Natural killer cell treated with Interleukin-12 subunit alpha and Interleukin-12 subunit beta and Interleukin-15 and Interleukin-18, amount 100 ng/mL, for 72 hours (primary cell): ENCODE measurements at regions not wholly inside any gene's neighbourhood (a gene's known extent, or its start where the extent isn't known, plus 50 kb on each side); places are given as distances from the start of the nearest gene placed in this dataset.

ENCODE experiments used
- ATAC-seq, 2 donors: fragments of 150-1000 bp; cut with Tn5 transposase in 1 of 2; sonication (Bioruptor Pico), chemical (Tn5 transposase) in 1 of 2; 2 replicates each; pipeline ENCODE4 v1.10.0; 2021
- DNase-seq: peaks from one replicate; pipeline ENCODE4 v3.0.0; 2022; ENCODE audit warnings: low spot score
- H3K27ac Mint-ChIP-seq, 2 donors: 1 replicate in 1 of 2; 2 replicates in 1 of 2; pipeline ENCODE4 v1.8.0; 2022; ENCODE audit warnings: mixed read lengths in 2 of 2, mild to moderate bottlenecking in 1 of 2, moderate library complexity in 1 of 2
- H3K27me3 Mint-ChIP-seq, 2 donors: 1 replicate in 1 of 2; 2 replicates in 1 of 2; pipeline ENCODE4 v1.8.0; 2022; ENCODE audit warnings: mixed read lengths in 2 of 2
- H3K36me3 Mint-ChIP-seq: one replicate; pipeline ENCODE4 v1.8.0; 2022; ENCODE audit warnings: mixed read lengths
- H3K4me1 Mint-ChIP-seq, 2 donors: 1 replicate in 1 of 2; 2 replicates in 1 of 2; pipeline ENCODE4 v1.8.0; 2022; ENCODE audit warnings: low read depth in 2 of 2, mixed read lengths in 2 of 2, mild to moderate bottlenecking in 1 of 2
- H3K4me3 Mint-ChIP-seq: one replicate; pipeline ENCODE4 v1.8.0; 2022; ENCODE audit warnings: mixed read lengths
- H3K9me3 Mint-ChIP-seq: 2 replicates; pipeline ENCODE4 v1.8.0; 2022; ENCODE audit warnings: mixed read lengths

- Mint-ChIP-seq H3K27me3 (peaks cover 6 to 17% of the 10 kb centered on the region in 2 donors), H3K4me3 (no peak overlapping the region), H3K4me1 (no peaks in the 10 kb centered on the region), H3K27ac (no peak overlapping the region), H3K36me3 (no peaks in the 10 kb centered on the region), H3K9me3 (no peaks in the 10 kb centered on the region)
- no peak for DNase-seq
- ATAC-seq, result no peak
Measured at GRCh38 chr1:60870269-60870865, 212.0 kb upstream of the NFIA start.

- H3K36me3 Mint-ChIP-seq, result no peaks in the 10 kb centered on the region
- H3K4me1 Mint-ChIP-seq, result no peaks in the 10 kb centered on the region
- peaks cover 6 to 17% of the 10 kb centered on the region in 2 donors for H3K27me3 Mint-ChIP-seq
- no peak overlapping the region for H3K4me3 Mint-ChIP-seq
- no peak for DNase-seq
- H3K27ac Mint-ChIP-seq, result no peak overlapping the region
- no peak for ATAC-seq
- no peaks in the 10 kb centered on the region for H3K9me3 Mint-ChIP-seq
Measured at GRCh38 chr1:60868901-60869663, 213.3 kb upstream of the NFIA start.

DNA sequence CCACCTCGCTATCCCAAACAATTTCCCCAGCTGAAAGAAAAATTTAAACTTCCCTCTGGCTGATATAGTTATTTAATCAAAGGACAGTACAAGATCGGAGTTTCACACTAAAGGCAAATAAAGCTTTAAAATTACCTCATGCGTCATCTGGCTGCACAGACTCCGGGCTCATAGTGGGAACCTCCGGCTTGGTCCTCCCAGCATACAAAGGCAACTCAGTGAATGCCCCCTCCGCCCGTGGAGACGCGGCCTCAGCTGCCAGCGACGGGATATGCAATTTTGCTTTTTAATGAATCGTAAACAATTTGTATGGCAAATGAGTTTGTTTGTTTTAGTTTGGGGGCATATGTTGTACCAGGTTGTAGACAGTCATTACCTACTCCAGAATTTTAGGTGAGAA lies 214.6 kb upstream of the NFIA start:
- DNase-seq (no peak), ATAC-seq (no peak)
- Mint-ChIP-seq H3K4me1 (no peaks in the 10 kb centered on the region), H3K36me3 (no peaks in the 10 kb centered on the region), H3K27ac (no peak overlapping the region), H3K27me3 (peaks cover 9 to 26% of the 10 kb centered on the region in 2 donors), H3K9me3 (no peaks in the 10 kb centered on the region), H3K4me3 (no peak overlapping the region)

- Mint-ChIP-seq H3K9me3 (no peaks in the 10 kb centered on the region), H3K4me3 (no peak overlapping the region), H3K27me3 (peaks cover 9 to 24% of the 10 kb centered on the region in 2 donors), H3K4me1 (no peaks in the 10 kb centered on the region), H3K27ac (no peak overlapping the region), H3K36me3 (no peaks in the 10 kb centered on the region)
- ATAC-seq, result no peak
- no peak for DNase-seq
Measured at GRCh38 chr1:60866917-60867531, 215.3 kb upstream of the NFIA start.

DNA sequence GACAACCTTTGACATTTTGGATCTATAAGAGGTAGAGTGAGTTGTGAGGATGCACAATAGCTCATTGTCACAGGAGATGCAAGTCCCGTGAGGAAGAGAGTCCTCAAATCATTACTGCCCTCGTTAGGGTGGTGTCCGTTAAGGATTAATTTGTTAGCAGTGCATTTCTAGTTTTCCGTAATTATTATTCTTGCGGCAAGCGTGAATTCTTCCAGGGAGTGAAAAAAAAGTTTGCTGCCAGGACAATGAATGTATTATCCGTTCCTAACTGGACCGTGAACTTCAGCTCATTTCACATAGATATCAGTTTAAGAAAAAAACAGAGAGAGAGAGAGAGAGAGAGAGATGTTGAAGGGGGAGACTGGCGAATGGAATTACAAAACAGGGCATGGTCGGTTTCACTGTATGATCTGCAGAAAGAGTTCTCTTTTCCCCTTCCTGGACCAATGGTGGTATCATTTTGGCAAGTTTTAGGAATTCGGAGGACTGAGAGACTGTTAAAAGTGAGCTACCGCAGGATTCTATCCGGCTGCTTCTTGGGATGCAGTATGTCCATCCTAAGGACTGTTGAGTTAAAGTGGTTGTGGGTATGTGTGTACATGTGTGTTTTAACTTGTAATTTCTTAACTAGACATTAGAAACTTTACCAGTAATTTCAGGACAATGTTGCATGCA lies 216.0 kb upstream of the NFIA start:
- no peak for ATAC-seq
- no peaks in the 10 kb centered on the region for H3K4me1 Mint-ChIP-seq
- H3K9me3 Mint-ChIP-seq, result no peaks in the 10 kb centered on the region
- no peak overlapping the region for H3K4me3 Mint-ChIP-seq
- DNase-seq, result no peak
- H3K36me3 Mint-ChIP-seq, result no peaks in the 10 kb centered on the region
- peaks cover 11 to 26% of the 10 kb centered on the region in 2 donors for H3K27me3 Mint-ChIP-seq
- H3K27ac Mint-ChIP-seq, result no peak overlapping the region

- Mint-ChIP-seq H3K4me1 (no peaks in the 10 kb centered on the region), H3K27me3 (peaks cover 9 to 25% of the 10 kb centered on the region in 2 donors), H3K9me3 (no peaks in the 10 kb centered on the region), H3K4me3 (no peak overlapping the region), H3K36me3 (no peaks in the 10 kb centered on the region), H3K27ac (no peak overlapping the region)
- no peak for DNase-seq
- no peak for ATAC-seq
Measured at GRCh38 chr1:60865166-60865565, 217.2 kb upstream of the NFIA start.

- no peak overlapping the region for H3K4me3 Mint-ChIP-seq
- no peaks in the 10 kb centered on the region for H3K4me1 Mint-ChIP-seq
- H3K36me3 Mint-ChIP-seq, result no peaks in the 10 kb centered on the region
- H3K9me3 Mint-ChIP-seq, result no peaks in the 10 kb centered on the region
- DNase-seq (no peak), ATAC-seq (no peak)
- peaks cover 9 to 28% of the 10 kb centered on the region in 2 donors for H3K27me3 Mint-ChIP-seq
- H3K27ac Mint-ChIP-seq, result no peak overlapping the region
Measured at GRCh38 chr1:60864722-60865121, 217.6 kb upstream of the NFIA start.

DNA sequence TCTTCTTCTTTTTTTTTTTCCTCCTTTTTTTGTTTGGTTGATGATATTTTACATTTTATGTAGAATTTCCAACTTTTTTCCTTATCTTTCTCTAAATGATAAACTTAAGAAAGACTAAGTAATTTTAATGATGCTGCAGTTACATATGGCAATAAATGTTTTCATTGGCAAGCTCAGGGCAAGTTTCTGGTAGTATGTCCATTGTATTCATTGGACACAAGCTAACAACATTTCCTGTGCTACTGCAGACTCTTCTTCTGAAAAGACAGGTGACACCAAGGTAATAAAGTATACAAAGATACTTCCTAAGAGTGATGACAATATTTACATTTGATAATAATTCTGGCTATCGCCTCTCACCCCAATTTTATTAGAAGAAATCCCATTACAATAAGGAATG lies 219.2 kb upstream of the NFIA start:
- H3K27me3 Mint-ChIP-seq, result peaks cover 9 to 35% of the 10 kb centered on the region in 2 donors
- no peak overlapping the region for H3K27ac Mint-ChIP-seq
- ATAC-seq (no peak), DNase-seq (no peak)
- no peaks in the 10 kb centered on the region for H3K4me1 Mint-ChIP-seq
- H3K4me3 Mint-ChIP-seq, result no peak overlapping the region
- H3K9me3 Mint-ChIP-seq, result no peaks in the 10 kb centered on the region
- no peaks in the 10 kb centered on the region for H3K36me3 Mint-ChIP-seq

GRCh38 chr1:60861961-60862567 lies 220.3 kb upstream of the NFIA start:
- Mint-ChIP-seq H3K9me3 (no peaks in the 10 kb centered on the region), H3K4me3 (no peak overlapping the region), H3K27ac (no peak overlapping the region), H3K27me3 (peaks cover 9 to 38% of the 10 kb centered on the region in 2 donors), H3K36me3 (no peaks in the 10 kb centered on the region), H3K4me1 (no peaks in the 10 kb centered on the region)
- ATAC-seq (no peak), DNase-seq (no peak)

DNA sequence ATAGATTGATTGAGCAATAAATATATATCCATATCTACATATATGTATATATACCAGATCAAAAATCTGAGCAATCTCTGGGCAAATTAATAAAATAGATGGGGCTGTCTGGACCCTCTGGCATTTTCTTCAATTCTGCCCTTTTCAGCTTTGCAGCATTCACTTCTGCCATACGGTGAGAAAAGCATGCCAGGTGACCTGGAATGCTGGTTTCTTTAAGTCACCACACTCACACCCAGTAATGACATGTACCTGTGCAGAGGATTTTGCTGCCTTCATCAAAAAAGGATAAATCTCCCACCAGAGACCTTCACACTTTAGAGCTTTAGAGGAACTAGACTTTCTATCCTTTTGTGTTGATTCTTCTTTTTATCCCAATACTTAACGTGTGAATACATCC lies 223.2 kb upstream of the NFIA start:
- H3K27me3 Mint-ChIP-seq, result peaks cover 17 to 60% of the 10 kb centered on the region in 2 donors
- no peaks in the 10 kb centered on the region for H3K4me1 Mint-ChIP-seq
- H3K4me3 Mint-ChIP-seq, result no peak overlapping the region
- no peaks in the 10 kb centered on the region for H3K36me3 Mint-ChIP-seq
- no peaks in the 10 kb centered on the region for H3K9me3 Mint-ChIP-seq
- no peak for DNase-seq
- no peak overlapping the region for H3K27ac Mint-ChIP-seq
- ATAC-seq, result no peak

- H3K4me1 Mint-ChIP-seq, result no peaks in the 10 kb centered on the region
- H3K36me3 Mint-ChIP-seq, result no peaks in the 10 kb centered on the region
- no peak for ATAC-seq
- H3K4me3 Mint-ChIP-seq, result no peak overlapping the region
- no peaks in the 10 kb centered on the region for H3K9me3 Mint-ChIP-seq
- DNase-seq, result no peak
- H3K27ac Mint-ChIP-seq, result no peak overlapping the region
- peaks cover 15 to 51% of the 10 kb centered on the region in 2 donors for H3K27me3 Mint-ChIP-seq
Measured at GRCh38 chr1:60857851-60858250, 224.5 kb upstream of the NFIA start.

DNA sequence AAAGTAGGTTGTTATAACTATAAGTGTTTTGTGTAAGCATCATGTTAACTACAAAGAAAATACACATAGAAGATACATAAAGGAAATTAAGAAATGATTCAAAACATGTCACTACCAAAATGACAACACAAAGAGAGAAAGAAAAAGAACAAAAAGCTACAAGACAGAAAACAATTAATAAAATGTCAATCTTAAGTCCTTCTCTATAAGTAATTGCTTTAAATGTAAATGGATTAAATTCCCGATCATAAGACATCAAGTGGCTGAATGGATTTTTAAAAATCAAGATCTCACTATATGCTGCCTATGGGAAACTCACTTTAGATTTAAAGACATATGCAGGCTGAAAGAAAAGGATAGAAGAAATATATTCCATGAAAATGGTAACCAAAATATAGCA lies 232.3 kb upstream of the NFIA start:
- Mint-ChIP-seq H3K4me3 (no peak overlapping the region), H3K36me3 (peaks cover 7% of the 10 kb centered on the region), H3K27me3 (peaks cover 22 to 35% of the 10 kb centered on the region in 2 donors), H3K9me3 (no peaks in the 10 kb centered on the region), H3K27ac (no peak overlapping the region), H3K4me1 (no peaks in the 10 kb centered on the region)
- DNase-seq (no peak), ATAC-seq (no peak)

DNA sequence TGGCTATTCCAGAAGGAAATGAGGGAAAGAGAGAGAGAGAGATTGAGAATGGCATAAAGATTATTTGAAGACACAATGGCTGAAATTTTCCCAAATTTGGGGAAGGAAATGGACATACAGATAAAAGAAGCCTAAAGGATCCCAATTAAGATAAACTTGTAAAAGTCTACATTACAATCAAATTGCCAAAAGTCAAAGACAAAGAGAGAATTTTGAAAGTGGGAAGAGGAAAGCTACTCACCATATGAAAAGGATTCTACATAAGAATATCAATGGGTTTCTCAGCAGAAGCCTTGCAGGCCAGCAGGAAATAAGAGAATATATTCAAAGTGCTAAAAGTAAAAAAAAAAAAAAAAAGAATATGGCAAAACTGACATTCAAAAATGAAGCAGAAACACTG lies 233.0 kb upstream of the NFIA start:
- Mint-ChIP-seq H3K4me1 (no peaks in the 10 kb centered on the region), H3K27ac (no peak overlapping the region), H3K27me3 (peaks cover 25 to 30% of the 10 kb centered on the region in 2 donors), H3K4me3 (no peak overlapping the region), H3K9me3 (no peaks in the 10 kb centered on the region), H3K36me3 (peaks cover 7% of the 10 kb centered on the region)
- ATAC-seq (no peak), DNase-seq (no peak)
